GM18868 (cell line): ENCODE measurements at regions not wholly inside any gene's neighbourhood (a gene's known extent, or its start where the extent isn't known, plus 50 kb on each side); places are given as distances from the start of the nearest gene placed in this dataset.

Experiments
- ATAC-seq: cut with Tn5 transposase; IDR thresholded peaks from one replicate; pipeline ENCODE4 v1.9.1; 2021; ENCODE audit warnings: mild to moderate bottlenecking, moderate library complexity; ENCODE audit not compliant: unreplicated experiment

GRCh38 chr20:56987986-56988385, 278.5 kb downstream of the BMP7 start:
- no peak for ATAC-seq

GRCh38 chr20:56988446-56988845, 278.0 kb downstream of the BMP7 start:
- no peak for ATAC-seq

- no peak for ATAC-seq
These were observed 276.9 kb downstream of the BMP7 start for GRCh38 chr20:56989516-56989915.

GRCh38 chr20:56993020-56993559, 273.4 kb downstream of the BMP7 start:
- no peak for ATAC-seq

- ATAC-seq, result no peak
These were observed 272.4 kb downstream of the BMP7 start for GRCh38 chr20:56994006-56994405.

- no peak for ATAC-seq
These were observed 271.3 kb downstream of the BMP7 start for GRCh38 chr20:56995149-56995548.

- ATAC-seq, result no peak
These were observed 270.8 kb downstream of the BMP7 start for GRCh38 chr20:56995635-56996075.

GRCh38 chr20:56996533-56996932, 269.9 kb downstream of the BMP7 start:
- no peak for ATAC-seq

- no peak for ATAC-seq
These were observed 268.0 kb downstream of the BMP7 start for GRCh38 chr20:56998438-56998837.

GRCh38 chr20:57000441-57000968, 265.9 kb downstream of the BMP7 start:
- no peak for ATAC-seq

- no peak for ATAC-seq
These were observed 265.2 kb downstream of the BMP7 start for GRCh38 chr20:57001126-57001767.

- ATAC-seq, result no peak
These were observed 264.3 kb downstream of the BMP7 start for GRCh38 chr20:57002066-57002570.

- ATAC-seq, result no peak
These were observed 263.4 kb downstream of the BMP7 start for GRCh38 chr20:57003012-57003411.

GRCh38 chr20:57004416-57004815, 262.0 kb downstream of the BMP7 start:
- ATAC-seq, result no peak

- no peak for ATAC-seq
These were observed 261.2 kb downstream of the BMP7 start for GRCh38 chr20:57004951-57005933.

- ATAC-seq, result no peak
These were observed 259.9 kb downstream of the BMP7 start for GRCh38 chr20:57006411-57007170.

- ATAC-seq, result no peak
These were observed 259.3 kb downstream of the BMP7 start for GRCh38 chr20:57007171-57007540.

GRCh38 chr20:57008217-57008616, 258.2 kb downstream of the BMP7 start:
- no peak for ATAC-seq

GRCh38 chr20:57009355-57009754, 257.1 kb downstream of the BMP7 start:
- ATAC-seq, result no peak

- ATAC-seq, result no peak
These were observed 256.7 kb downstream of the BMP7 start for GRCh38 chr20:57009775-57010174.

GRCh38 chr20:57012691-57013090, 253.8 kb downstream of the BMP7 start:
- no peak for ATAC-seq
